Endothelial cell of umbilical vein (primary cell): ENCODE measurements at regions not wholly inside any gene's neighbourhood (a gene's known extent, or its start where the extent isn't known, plus 50 kb on each side); places are given as distances from the start of the nearest gene placed in this dataset.

Experiments used
- CTCF ChIP-seq, 2 donors: IDR thresholded peaks; 1 replicate in 1 of 2; 2 replicates in 1 of 2; pipeline ENCODE4 v1.5.1; 2011; ENCODE audit warnings: low read length in 2 of 2, mild to moderate bottlenecking in 2 of 2, moderate library complexity in 2 of 2, control low read depth in 1 of 2, inconsistent platforms in 1 of 2, low read depth in 1 of 2; ENCODE audit not compliant: insufficient read depth in 1 of 2; ENCODE audit errors: extremely low read depth in 1 of 2
- EZH2 ChIP-seq: IDR thresholded peaks from 2 replicates; pipeline ENCODE4 v1.6.1; 2012; ENCODE audit warnings: borderline replicate concordance, low read depth, mild to moderate bottlenecking, moderate library complexity, low read length, inconsistent platforms; ENCODE audit not compliant: severe bottlenecking
- FOS ChIP-seq: IDR thresholded peaks from 2 replicates; pipeline ENCODE4 v1.6.1; 2011; ENCODE audit warnings: mild to moderate bottlenecking, low read length, moderate library complexity, borderline replicate concordance; ENCODE audit not compliant: insufficient read depth
- GATA2 ChIP-seq: IDR thresholded peaks from 2 replicates; pipeline ENCODE4 v1.7.0; 2011; ENCODE audit warnings: low read depth, mild to moderate bottlenecking, moderate library complexity, mixed read lengths, low read length; ENCODE audit not compliant: insufficient read length, insufficient read depth
- JUN ChIP-seq: IDR thresholded peaks from 2 replicates; pipeline ENCODE4 v1.6.1; 2011; ENCODE audit warnings: borderline replicate concordance, low read depth; ENCODE audit not compliant: insufficient read length, insufficient read depth
- MAX ChIP-seq: IDR thresholded peaks from 2 replicates; pipeline ENCODE4 v1.6.1; 2011; ENCODE audit not compliant: insufficient read depth, insufficient read length
- MYC ChIP-seq: IDR thresholded peaks from one replicate; pipeline ENCODE4 v1.6.1; 2011; ENCODE audit warnings: mild to moderate bottlenecking, low read depth, low read length
- POLR2A ChIP-seq: IDR thresholded peaks from 2 replicates; pipeline ENCODE4 v1.6.1; 2012; ENCODE audit warnings: low read depth, mild to moderate bottlenecking, control low read depth, low read length
- POLR2AphosphoS5 ChIP-seq: IDR thresholded peaks from 2 replicates; pipeline ENCODE4 v1.6.1; 2012; ENCODE audit warnings: low read depth, mild to moderate bottlenecking, control low read depth, low read length, moderate library complexity; ENCODE audit not compliant: insufficient read depth

GRCh38 chr16:86823125-86823524, 244.8 kb downstream of the FOXL1 start:
- TF ChIP-seq CTCF (IDR thresholded peaks at IDR 0.05; ENCODE audit: extremely low read depth in 1 of 2, insufficient read depth in 1 of 2, low read depth in 1 of 2, low read length in 2 of 2) (no peak), POLR2A (no peak), EZH2 (no peak), POLR2AphosphoS5 (no peak), MAX (no peak), GATA2 (no peak), JUN (no peak), MYC (no peak), FOS (no peak)
